HG02973 (cell line): ENCODE measurements at regions not wholly inside any gene's neighbourhood (a gene's known extent, or its start where the extent isn't known, plus 50 kb on each side); places are given as distances from the start of the nearest gene placed in this dataset.

Experiments used
- ATAC-seq: cut with Tn5 transposase; IDR thresholded peaks from one replicate; pipeline ENCODE4 v1.9.1; 2021; ENCODE audit warnings: moderate library complexity; ENCODE audit not compliant: unreplicated experiment

GRCh38 chr3:190252080-190252479, 70.2 kb downstream of the CLDN1 start:
- ATAC-seq = peak; percentile 59

GRCh38 chr3:190249414-190249813, 72.8 kb downstream of the CLDN1 start:
- ATAC-seq = no peak

- no peak for ATAC-seq
Observed at GRCh38 chr3:190242147-190242546, 80.1 kb downstream of the CLDN1 start.

GRCh38 chr3:190239325-190239724, 82.9 kb downstream of the CLDN1 start:
- no peak for ATAC-seq

- ATAC-seq = no peak
Observed at GRCh38 chr3:190238871-190239270, 83.4 kb downstream of the CLDN1 start.

GRCh38 chr3:190234621-190235020, 87.6 kb downstream of the CLDN1 start:
- no peak for ATAC-seq

- ATAC-seq = peak; percentile 67
Observed at GRCh38 chr3:190229632-190230424, 92.4 kb downstream of the CLDN1 start.

GRCh38 chr3:190227064-190227463, 95.2 kb downstream of the CLDN1 start:
- no peak for ATAC-seq

GRCh38 chr3:190224863-190225692, 97.2 kb downstream of the CLDN1 start:
- ATAC-seq = no peak

GRCh38 chr3:190224456-190224855, 97.8 kb downstream of the CLDN1 start:
- no peak for ATAC-seq

GRCh38 chr3:190222916-190223315, 99.3 kb downstream of the CLDN1 start:
- ATAC-seq = no peak

- ATAC-seq = no peak
Observed at GRCh38 chr3:190222360-190222759, 99.9 kb downstream of the CLDN1 start.

GRCh38 chr3:190220362-190220761, 99.7 kb upstream of the P3H2 start:
- ATAC-seq = no peak

- ATAC-seq = no peak
Observed at GRCh38 chr3:190217081-190217480, 96.4 kb upstream of the P3H2 start.

- ATAC-seq = no peak
Observed at GRCh38 chr3:190213727-190214126, 93.0 kb upstream of the P3H2 start.

GRCh38 chr3:190210608-190211007, 89.9 kb upstream of the P3H2 start:
- no peak for ATAC-seq

GRCh38 chr3:190209533-190209932, 88.8 kb upstream of the P3H2 start:
- no peak for ATAC-seq

GRCh38 chr3:190208196-190208595, 87.5 kb upstream of the P3H2 start:
- ATAC-seq = no peak

- peak; percentile 83 for ATAC-seq
Observed at GRCh38 chr3:190205739-190206138, 85.0 kb upstream of the P3H2 start.

GRCh38 chr3:190204200-190204599, 83.5 kb upstream of the P3H2 start:
- no peak for ATAC-seq

- no peak for ATAC-seq
Observed at GRCh38 chr3:190197346-190197763, 76.7 kb upstream of the P3H2 start.

GRCh38 chr3:190194506-190194905, 73.8 kb upstream of the P3H2 start:
- ATAC-seq = no peak
